ENCODE measurements at regions not wholly inside any gene's neighbourhood (a gene's known extent, or its start where the extent isn't known, plus 50 kb on each side); places are given as distances from the start of the nearest gene placed in this dataset.
"Not testable (repeated sequence)": the region's sequence is repeated elsewhere in the genome, so short reads cannot be mapped to it uniquely, and the experiment has no call there.

- TF ChIP-seq CTCF (conservative IDR thresholded peaks at IDR 0.05; ENCODE audit: control insufficient read depth, insufficient read depth, low read depth, low read length), result no peak
- no peak for DNase-seq (ENCODE audit: low read depth)
- no peak overlapping the region for H3K4me3 ChIP-seq (ENCODE audit: control insufficient read depth, low read depth, low read length)
Observed at GRCh38 chr2:89821455-89821945, 1130.0 kb downstream of the RPIA start.

- DNase-seq (ENCODE audit: low read depth); H3K4me3 ChIP-seq (ENCODE audit: control insufficient read depth, low read depth, low read length): not testable (repeated sequence)
Observed at GRCh38 chr2:89822342-89822741, 1130.9 kb downstream of the RPIA start.

- no peak overlapping the region for H3K4me3 ChIP-seq (ENCODE audit: control insufficient read depth, low read depth, low read length)
Observed at GRCh38 chr2:89823556-89823955, 1132.1 kb downstream of the RPIA start.

GRCh38 chr2:89825034-89825433 lies 1133.6 kb downstream of the RPIA start:
- DNase-seq (ENCODE audit: low read depth), result no peak
- no peak overlapping the region for H3K4me3 ChIP-seq (ENCODE audit: control insufficient read depth, low read depth, low read length)

More at GRCh38 chr2:89823556-89823955, 1132.1 kb downstream of the RPIA start:
- no peak for TF ChIP-seq CTCF (conservative IDR thresholded peaks at IDR 0.05; ENCODE audit: control insufficient read depth, insufficient read depth, low read depth, low read length)
- no peak for DNase-seq (ENCODE audit: low read depth)

GRCh38 chr2:89826741-89827140 lies 1135.3 kb downstream of the RPIA start:
- DNase-seq (ENCODE audit: low read depth); H3K4me3 ChIP-seq (ENCODE audit: control insufficient read depth, low read depth, low read length): not testable (repeated sequence)

More at GRCh38 chr2:89825034-89825433, 1133.6 kb downstream of the RPIA start:
- no peak for TF ChIP-seq CTCF (conservative IDR thresholded peaks at IDR 0.05; ENCODE audit: control insufficient read depth, insufficient read depth, low read depth, low read length)

- H3K4me3 ChIP-seq (ENCODE audit: control insufficient read depth, low read depth, low read length); DNase-seq (ENCODE audit: low read depth): not testable (repeated sequence)
Observed at GRCh38 chr2:89827829-89828228, 1136.4 kb downstream of the RPIA start.

- DNase-seq (ENCODE audit: low read depth); H3K4me3 ChIP-seq (ENCODE audit: control insufficient read depth, low read depth, low read length): not testable (repeated sequence)
Observed at GRCh38 chr2:89828416-89828815, 1136.9 kb downstream of the RPIA start.

GRCh38 chr2:89828961-89829631 lies 1137.6 kb downstream of the RPIA start:
- DNase-seq (ENCODE audit: low read depth); H3K4me3 ChIP-seq (ENCODE audit: control insufficient read depth, low read depth, low read length): not testable (repeated sequence)

GRCh38 chr2:89829828-89830227 lies 1138.4 kb downstream of the RPIA start:
- TF ChIP-seq CTCF (conservative IDR thresholded peaks at IDR 0.05; ENCODE audit: control insufficient read depth, insufficient read depth, low read depth, low read length), result no peak
- DNase-seq (ENCODE audit: low read depth), result no peak
- no peak overlapping the region for H3K4me3 ChIP-seq (ENCODE audit: control insufficient read depth, low read depth, low read length)

GRCh38 chr2:89830341-89831218 lies 1139.1 kb downstream of the RPIA start:
- not testable (repeated sequence) for DNase-seq (ENCODE audit: low read depth); H3K4me3 ChIP-seq (ENCODE audit: control insufficient read depth, low read depth, low read length)

Measured in fibroblast of mammary gland (primary cell).